HepG2 (cell line): ENCODE measurements at regions not wholly inside any gene's neighbourhood (a gene's known extent, or its start where the extent isn't known, plus 50 kb on each side); places are given as distances from the start of the nearest gene placed in this dataset.

Experiments used
- CREB1 ChIP-seq, 2 experiments: fragments of 450-650 bp in 1 of 2; IDR thresholded peaks; 2 replicates each; pipeline ENCODE4 v1.6.1; 2016 to 2017; ENCODE audit warnings: control low read depth in 1 of 2, mild to moderate bottlenecking in 1 of 2, missing compliant biosample characterization in 1 of 2, missing genetic modification characterization in 1 of 2
- ETV6 ChIP-seq: sonication (generic); formaldehyde crosslinking; conservative IDR thresholded peaks from 2 replicates; pipeline ENCODE4 v1.4.0; 2020; ENCODE audit warnings: missing genetic modification reagents
- FOSL1 ChIP-seq: sonication (generic); formaldehyde crosslinking; IDR thresholded peaks from 2 replicates; pipeline ENCODE4 v1.9.0; 2021; ENCODE audit warnings: missing genetic modification reagents, borderline replicate concordance
- FOXO4 ChIP-seq: sonication (generic); formaldehyde crosslinking; conservative IDR thresholded peaks from 2 replicates; pipeline ENCODE4 v1.8.1; 2023; ENCODE audit warnings: missing genetic modification reagents
- GABPA ChIP-seq, 2 experiments: IDR thresholded peaks; 2 replicates each; pipeline ENCODE4 v1.6.1; 2011 to 2016; ENCODE audit warnings: low read depth in 2 of 2, low read length in 1 of 2, missing biosample characterization in 1 of 2, missing genetic modification characterization in 1 of 2
- HDAC1 ChIP-seq: sonication (generic); formaldehyde crosslinking; IDR thresholded peaks from 2 replicates; pipeline ENCODE4 v1.5.1; 2020; ENCODE audit warnings: mild to moderate bottlenecking, missing genetic modification reagents
- RAD51 ChIP-seq: fragments of 450-650 bp; IDR thresholded peaks from 2 replicates; pipeline ENCODE4 v1.6.1; 2016; ENCODE audit warnings: borderline replicate concordance
- RFX5 ChIP-seq: IDR thresholded peaks from 2 replicates; pipeline ENCODE4 v1.6.1; 2011; ENCODE audit warnings: low read depth, low read length, improper control_type of control experiment
- SP1 ChIP-seq, 2 experiments: fragments of 450-650 bp in 1 of 2; sonication (generic) in 1 of 2; formaldehyde crosslinking in 1 of 2; IDR thresholded peaks; 2 replicates each; pipeline versions ENCODE4 v1.4.0 to v1.6.1; 2016 to 2020; ENCODE audit warnings: missing genetic modification reagents in 1 of 2
- TCF12 ChIP-seq, 2 experiments: fragments of 450-650 bp in 1 of 2; sonication (generic) in 1 of 2; formaldehyde crosslinking in 1 of 2; IDR thresholded peaks; 2 replicates each; pipeline versions ENCODE4 v1.6.1 to v1.8.0; 2017 to 2022; ENCODE audit warnings: antibody characterized with exemption in 1 of 2, mild to moderate bottlenecking in 1 of 2, missing genetic modification reagents in 1 of 2, moderate library complexity in 1 of 2
- THAP7 ChIP-seq: sonication (generic); formaldehyde crosslinking; IDR thresholded peaks from 2 replicates; pipeline ENCODE4 v1.8.1; 2023; ENCODE audit warnings: mild to moderate bottlenecking, missing genetic modification reagents
- ZNF12 ChIP-seq: sonication (generic); formaldehyde crosslinking; IDR thresholded peaks from 2 replicates; pipeline ENCODE4 v1.5.0; 2020; ENCODE audit warnings: missing genetic modification reagents
- ZNF496 ChIP-seq: sonication (generic); formaldehyde crosslinking; IDR thresholded peaks from 2 replicates; pipeline ENCODE4 v1.8.1; 2023; ENCODE audit warnings: mild to moderate bottlenecking, moderate library complexity, missing genetic modification reagents; ENCODE audit not compliant: insufficient replicate concordance

- TF ChIP-seq HDAC1 (CRISPR knock-in tag) (no peak), SP1 (IDR thresholded peaks at IDR 0.05) (no peak), SP1 (CRISPR knock-in tag; IDR thresholded peaks at IDR 0.05) (no peak), TCF12 (IDR thresholded peaks at IDR 0.05) (no peak), TCF12 (CRISPR knock-in tag; IDR thresholded peaks at IDR 0.05) (no peak), ZNF496 (CRISPR knock-in tag) (no peak), FOXO4 (no peak), FOSL1 (no peak), RFX5 (no peak), THAP7 (CRISPR knock-in tag) (no peak), CREB1 (IDR thresholded peaks at IDR 0.05) (no peak), CREB1 (CRISPR knock-in tag; IDR thresholded peaks at IDR 0.05) (no peak), RAD51 (no peak), ZNF12 (CRISPR knock-in tag) (no peak), GABPA (IDR thresholded peaks at IDR 0.05; ENCODE audit: low read depth, low read length) (no peak), GABPA (CRISPR knock-in tag; IDR thresholded peaks at IDR 0.05; ENCODE audit: low read depth) (no peak), ETV6 (no peak)
Measured at GRCh38 chr5:91703128-91703527, 320.0 kb upstream of the ARRDC3 start.
